SH-SY5Y (cell line): ENCODE measurements at regions not wholly inside any gene's neighbourhood (a gene's known extent, or its start where the extent isn't known, plus 50 kb on each side); places are given as distances from the start of the nearest gene placed in this dataset.

ENCODE experiments used
- GATA2 ChIP-seq: IDR thresholded peaks from 2 replicates; pipeline ENCODE4 v1.6.1; 2011; ENCODE audit warnings: mild to moderate bottlenecking, low read depth, low read length
- GATA3 ChIP-seq: IDR thresholded peaks from 2 replicates; pipeline ENCODE4 v1.6.1; 2011; ENCODE audit warnings: low read depth, mild to moderate bottlenecking, low read length, moderate library complexity

DNA sequence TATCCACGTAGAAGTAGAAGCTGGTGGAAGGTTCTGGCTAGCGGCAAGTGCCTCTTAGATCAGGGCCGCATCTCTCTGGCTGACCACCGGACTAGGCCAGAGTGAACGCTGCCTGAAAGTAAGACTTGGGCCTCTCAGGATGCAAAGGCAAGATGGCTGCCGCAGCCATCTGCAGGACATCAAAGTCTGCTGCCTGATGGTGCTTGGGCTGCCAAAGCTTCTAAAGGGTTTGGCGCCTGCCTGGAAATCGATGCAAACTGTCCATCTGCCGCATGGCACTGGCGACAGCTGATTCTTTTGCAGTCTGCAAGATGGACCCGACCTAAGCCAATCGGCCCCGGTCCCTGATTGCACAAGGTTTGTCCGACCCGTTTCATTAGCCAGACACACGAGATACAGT lies 196.7 kb upstream of the TBC1D5 start:
- TF ChIP-seq GATA2, result no peak
- TF ChIP-seq GATA3, result no peak
